ENCODE measurements at regions not wholly inside any gene's neighbourhood (a gene's known extent, or its start where the extent isn't known, plus 50 kb on each side); places are given as distances from the start of the nearest gene placed in this dataset.

DNA sequence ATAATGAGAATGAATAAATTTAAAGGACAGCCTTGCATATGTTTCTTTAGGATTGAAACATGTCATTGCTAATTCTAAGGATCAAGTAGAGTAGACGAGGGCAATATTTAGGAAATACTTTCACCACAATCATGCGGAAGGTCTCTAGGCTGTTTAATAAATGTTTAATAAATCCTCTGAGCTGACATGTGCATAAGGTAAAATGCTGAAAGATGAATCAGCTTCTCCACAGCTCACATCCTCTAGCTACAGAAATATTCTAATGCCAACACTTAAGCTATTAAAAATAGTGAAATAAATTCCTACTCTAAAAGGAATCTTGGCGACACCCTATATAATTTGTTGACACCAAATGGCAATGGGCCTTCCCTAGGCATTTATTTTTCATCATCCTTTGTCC, 407.3 kb downstream of the TBL1XR1 start:
- Histone ChIP-seq H3K4me1 (ENCODE audit: control insufficient read depth in 1 of 2, insufficient read depth in 2 of 2, low read length in 2 of 2) (peaks cover 0 to 3% of the 10 kb centered on the region in 2 donors), H3K36me3 (ENCODE audit: control insufficient read depth in 1 of 2, insufficient read depth in 2 of 2, low read length in 2 of 2) (no peaks in the 10 kb centered on the region), H3K4me3 (ENCODE audit: low read depth in 1 of 2, low read length in 2 of 2) (no peak overlapping the region), H3K9me3 (ENCODE audit: control insufficient read depth in 1 of 2, low read length in 2 of 2) (no peaks in the 10 kb centered on the region), H3K27me3 (ENCODE audit: low read depth, low read length) (no peaks in the 10 kb centered on the region), H3K27ac (ENCODE audit: low read length) (no peak overlapping the region)

DNA sequence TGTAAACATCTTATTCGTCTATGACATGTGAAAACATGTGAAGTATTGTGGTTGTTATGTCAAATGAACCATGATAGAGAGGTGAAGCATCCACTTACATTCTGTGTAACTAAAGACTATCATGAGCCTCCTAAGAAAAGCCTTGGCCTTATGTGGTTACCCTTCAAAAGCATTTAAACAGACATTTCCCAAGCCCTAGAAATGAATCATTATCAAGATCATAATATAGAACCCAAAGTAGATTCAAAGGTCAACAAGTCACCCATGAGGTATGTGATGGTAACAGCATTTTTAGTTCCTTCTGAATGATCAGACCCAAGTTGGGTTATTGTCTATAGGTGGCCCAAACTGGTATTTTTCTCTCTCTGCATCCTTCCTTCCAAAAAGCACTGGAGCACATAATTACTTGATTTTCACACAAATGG, 408.0 kb downstream of the TBL1XR1 start:
- Histone ChIP-seq H3K36me3 (ENCODE audit: control insufficient read depth in 1 of 2, insufficient read depth in 2 of 2, low read length in 2 of 2) (no peaks in the 10 kb centered on the region), H3K27me3 (ENCODE audit: low read depth, low read length) (no peaks in the 10 kb centered on the region), H3K27ac (ENCODE audit: low read length) (no peak overlapping the region), H3K4me3 (ENCODE audit: low read depth in 1 of 2, low read length in 2 of 2) (no peak overlapping the region), H3K4me1 (ENCODE audit: control insufficient read depth in 1 of 2, insufficient read depth in 2 of 2, low read length in 2 of 2) (peaks cover 0 to 3% of the 10 kb centered on the region in 2 donors), H3K9me3 (ENCODE audit: control insufficient read depth in 1 of 2, low read length in 2 of 2) (no peaks in the 10 kb centered on the region)

DNA sequence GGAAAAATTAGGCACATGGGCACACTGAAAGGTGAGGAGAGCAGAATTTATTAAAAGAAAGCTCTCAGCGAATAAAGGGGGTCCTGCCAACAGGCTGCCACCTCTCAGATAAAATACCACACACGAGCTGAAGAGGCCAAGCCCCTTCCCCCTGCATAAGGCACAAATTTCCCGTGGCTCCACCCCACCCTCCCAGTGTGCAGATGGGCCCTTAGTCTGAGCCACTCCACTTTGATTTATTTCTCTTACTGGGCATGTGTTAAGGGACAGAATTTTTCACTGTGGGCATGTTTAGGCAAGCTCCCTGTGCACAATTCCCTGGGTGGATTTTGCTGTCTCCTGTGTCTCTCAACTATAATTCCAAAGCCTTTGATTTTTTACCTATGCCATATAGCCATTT, 409.8 kb downstream of the TBL1XR1 start:
- H3K9me3 ChIP-seq (ENCODE audit: control insufficient read depth in 1 of 2, low read length in 2 of 2): no peaks in the 10 kb centered on the region
- H3K27me3 ChIP-seq (ENCODE audit: low read depth, low read length): no peaks in the 10 kb centered on the region
- H3K4me1 ChIP-seq (ENCODE audit: control insufficient read depth in 1 of 2, insufficient read depth in 2 of 2, low read length in 2 of 2): peaks cover 0 to 3% of the 10 kb centered on the region in 2 donors
- no peak overlapping the region for H3K4me3 ChIP-seq (ENCODE audit: low read depth in 1 of 2, low read length in 2 of 2)
- no peaks in the 10 kb centered on the region for H3K36me3 ChIP-seq (ENCODE audit: control insufficient read depth in 1 of 2, insufficient read depth in 2 of 2, low read length in 2 of 2)
- H3K27ac ChIP-seq (ENCODE audit: low read length): peak overlapping the region; percentile 5

DNA sequence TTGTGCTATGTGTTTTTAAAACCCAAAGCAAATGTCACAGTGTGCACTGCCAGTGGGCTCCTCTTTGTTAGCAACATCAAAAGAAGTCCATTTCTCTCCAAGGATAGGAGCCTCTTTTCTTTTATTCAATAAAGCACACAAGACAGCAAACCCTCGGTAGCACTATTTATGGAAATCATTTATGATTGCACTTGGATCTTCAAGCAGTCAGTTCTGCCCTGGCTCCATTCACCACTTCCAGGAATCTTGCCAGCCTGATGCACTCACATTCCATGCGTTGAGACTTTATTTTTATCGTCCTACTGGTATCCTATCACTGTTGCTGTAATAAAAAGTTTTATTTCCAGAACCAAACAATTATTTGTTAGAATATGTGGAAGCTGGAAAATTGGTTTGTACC, 412.1 kb downstream of the TBL1XR1 start:
- Histone ChIP-seq H3K27me3 (ENCODE audit: low read depth, low read length) (no peaks in the 10 kb centered on the region), H3K4me1 (ENCODE audit: control insufficient read depth in 1 of 2, insufficient read depth in 2 of 2, low read length in 2 of 2) (peaks cover 0 to 3% of the 10 kb centered on the region in 2 donors), H3K9me3 (ENCODE audit: control insufficient read depth in 1 of 2, low read length in 2 of 2) (no peaks in the 10 kb centered on the region), H3K4me3 (ENCODE audit: low read depth in 1 of 2, low read length in 2 of 2) (no peak overlapping the region), H3K27ac (ENCODE audit: low read length) (peak overlapping the region; percentile 52), H3K36me3 (ENCODE audit: control insufficient read depth in 1 of 2, insufficient read depth in 2 of 2, low read length in 2 of 2) (no peaks in the 10 kb centered on the region)

DNA sequence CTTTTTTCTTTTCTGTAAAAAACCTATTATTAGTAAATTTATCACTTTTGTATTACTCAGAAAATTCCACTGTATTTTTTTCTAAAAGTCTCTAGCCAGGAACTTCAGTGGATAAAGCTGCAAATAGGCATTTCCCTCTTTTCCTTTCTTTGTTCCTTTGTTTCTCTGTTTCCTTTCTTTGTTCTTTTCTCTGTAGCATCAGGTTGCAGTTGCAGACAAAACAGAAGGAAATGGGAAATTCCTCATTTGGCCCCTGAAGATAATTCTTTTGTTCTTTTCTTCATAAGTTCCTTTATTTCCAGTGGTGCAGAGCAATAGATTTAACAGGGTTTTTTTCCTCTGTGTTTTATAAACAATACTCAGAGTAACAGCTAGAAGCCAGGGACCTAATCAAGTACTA, 416.5 kb downstream of the TBL1XR1 start:
- no peaks in the 10 kb centered on the region for H3K36me3 ChIP-seq (ENCODE audit: control insufficient read depth in 1 of 2, insufficient read depth in 2 of 2, low read length in 2 of 2)
- no peak overlapping the region for H3K4me3 ChIP-seq (ENCODE audit: low read depth in 1 of 2, low read length in 2 of 2)
- H3K9me3 ChIP-seq (ENCODE audit: control insufficient read depth in 1 of 2, low read length in 2 of 2): no peaks in the 10 kb centered on the region
- H3K4me1 ChIP-seq (ENCODE audit: control insufficient read depth in 1 of 2, insufficient read depth in 2 of 2, low read length in 2 of 2): peaks cover 0 to 3% of the 10 kb centered on the region in 2 donors
- H3K27ac ChIP-seq (ENCODE audit: low read length): no peak overlapping the region
- no peaks in the 10 kb centered on the region for H3K27me3 ChIP-seq (ENCODE audit: low read depth, low read length)

DNA sequence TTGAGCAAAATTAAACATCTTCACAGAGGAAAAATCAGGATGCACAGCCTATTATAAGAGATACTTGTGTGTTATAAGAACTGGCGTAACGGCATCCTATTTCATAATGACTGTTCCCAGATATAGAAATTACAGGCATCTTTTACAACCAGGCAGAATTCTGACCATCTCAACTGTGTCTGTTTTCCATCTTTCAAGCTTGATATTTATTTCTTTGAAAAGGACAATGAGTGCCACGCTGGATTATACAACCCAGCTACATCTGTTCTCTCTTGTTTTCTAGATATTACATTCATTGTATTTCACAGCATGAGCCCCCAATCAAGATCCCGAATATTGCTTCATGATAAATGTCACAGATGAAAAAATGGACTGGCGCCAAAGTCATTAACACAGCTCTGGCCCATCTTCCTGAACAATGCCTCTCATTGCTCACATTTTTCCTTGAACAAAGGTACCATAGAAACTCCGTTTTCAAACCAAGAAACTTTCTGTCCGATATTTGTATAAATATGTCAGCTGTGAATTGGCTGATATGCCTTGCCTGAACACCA, 420.6 kb downstream of the TBL1XR1 start:
- Histone ChIP-seq H3K4me3 (ENCODE audit: low read depth in 1 of 2, low read length in 2 of 2) (no peak overlapping the region), H3K4me1 (ENCODE audit: control insufficient read depth in 1 of 2, insufficient read depth in 2 of 2, low read length in 2 of 2) (no peaks in the 10 kb centered on the region), H3K27ac (ENCODE audit: low read length) (no peak overlapping the region), H3K36me3 (ENCODE audit: control insufficient read depth in 1 of 2, insufficient read depth in 2 of 2, low read length in 2 of 2) (no peaks in the 10 kb centered on the region), H3K9me3 (ENCODE audit: control insufficient read depth in 1 of 2, low read length in 2 of 2) (peaks cover 0 to 7% of the 10 kb centered on the region in 2 donors), H3K27me3 (ENCODE audit: low read depth, low read length) (no peaks in the 10 kb centered on the region)

DNA sequence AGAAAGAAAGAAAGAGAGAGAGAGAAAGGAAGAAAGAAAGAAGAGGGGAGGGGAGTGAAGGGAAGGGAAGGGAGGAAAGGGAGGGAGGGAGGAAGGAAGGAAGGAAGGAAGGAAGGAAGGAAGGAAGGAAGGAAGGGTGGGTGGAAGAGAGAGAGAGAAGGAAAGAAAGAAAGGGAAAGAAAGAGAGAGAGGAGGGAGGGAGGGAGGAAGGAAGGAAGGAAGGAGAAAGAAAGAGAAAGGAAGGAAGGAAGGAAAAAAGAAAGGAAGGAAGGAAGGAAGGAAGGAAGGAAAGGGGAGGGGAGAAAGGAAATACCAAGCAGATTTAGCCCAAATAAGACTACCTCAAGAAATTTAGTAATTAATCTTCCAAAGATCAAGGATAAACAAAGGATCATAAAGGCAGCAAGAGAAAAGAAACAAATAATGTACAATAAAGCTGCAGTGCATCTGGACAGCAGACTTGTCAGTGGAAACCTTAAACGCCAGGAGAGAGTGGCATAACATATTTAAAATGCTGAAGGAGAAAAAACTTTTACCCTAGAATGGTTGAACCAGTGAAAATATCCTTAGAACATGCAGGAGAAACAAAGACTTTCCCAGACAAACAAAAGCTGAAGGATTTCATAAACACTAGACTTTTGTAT, 427.6 kb downstream of the TBL1XR1 start:
- H3K36me3 ChIP-seq (ENCODE audit: control insufficient read depth in 1 of 2, insufficient read depth in 2 of 2, low read length in 2 of 2): no peaks in the 10 kb centered on the region
- no peaks in the 10 kb centered on the region for H3K4me1 ChIP-seq (ENCODE audit: control insufficient read depth in 1 of 2, insufficient read depth in 2 of 2, low read length in 2 of 2)
- H3K27ac ChIP-seq (ENCODE audit: low read length): no peak overlapping the region
- H3K27me3 ChIP-seq (ENCODE audit: low read depth, low read length): no peaks in the 10 kb centered on the region
- peaks cover 0 to 7% of the 10 kb centered on the region in 2 donors for H3K9me3 ChIP-seq (ENCODE audit: control insufficient read depth in 1 of 2, low read length in 2 of 2)
- H3K4me3 ChIP-seq (ENCODE audit: low read depth in 1 of 2, low read length in 2 of 2): no peak overlapping the region

DNA sequence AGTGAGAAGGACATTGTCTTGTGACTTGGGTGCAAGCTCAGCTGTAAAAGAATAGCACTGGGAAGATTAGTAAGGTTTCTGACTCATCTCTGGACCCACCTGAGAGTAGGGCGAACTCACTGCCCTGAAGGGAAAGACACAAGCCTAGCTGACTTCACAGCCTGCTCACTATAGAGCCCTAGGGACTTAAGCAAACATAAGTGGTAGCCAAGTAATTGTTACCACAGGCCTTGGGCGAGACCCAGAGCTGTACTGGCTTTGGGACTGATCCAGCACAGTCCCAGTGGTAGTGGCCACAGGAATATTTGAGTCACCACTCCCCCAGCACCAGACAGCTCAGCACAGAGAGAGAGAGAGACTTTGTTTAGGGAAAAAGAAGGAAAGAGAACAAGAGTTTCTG, 429.9 kb downstream of the TBL1XR1 start:
- Histone ChIP-seq H3K36me3 (ENCODE audit: control insufficient read depth in 1 of 2, insufficient read depth in 2 of 2, low read length in 2 of 2) (no peaks in the 10 kb centered on the region), H3K4me3 (ENCODE audit: low read depth in 1 of 2, low read length in 2 of 2) (no peak overlapping the region), H3K27ac (ENCODE audit: low read length) (no peak overlapping the region), H3K9me3 (ENCODE audit: control insufficient read depth in 1 of 2, low read length in 2 of 2) (no peaks in the 10 kb centered on the region), H3K4me1 (ENCODE audit: control insufficient read depth in 1 of 2, insufficient read depth in 2 of 2, low read length in 2 of 2) (no peaks in the 10 kb centered on the region), H3K27me3 (ENCODE audit: low read depth, low read length) (no peaks in the 10 kb centered on the region)

DNA sequence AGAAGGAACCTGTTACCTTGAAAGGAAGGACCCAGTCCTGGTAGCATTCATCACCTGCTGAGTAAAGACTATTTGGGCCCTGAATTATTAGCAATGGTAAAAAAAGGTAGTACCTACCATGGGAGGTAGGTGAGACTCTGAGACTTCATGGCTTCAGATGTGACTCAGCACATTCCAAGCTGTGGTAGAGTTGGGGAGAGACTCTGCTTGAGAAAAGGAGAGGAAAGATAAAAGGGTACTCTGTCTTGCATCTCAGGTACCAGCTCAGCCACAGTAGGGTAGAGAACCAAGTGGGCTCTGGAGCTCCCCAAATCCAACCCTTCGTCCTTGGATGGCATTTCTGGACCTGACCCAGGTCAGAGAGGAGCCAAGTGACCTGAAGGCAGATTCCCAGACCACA, 430.4 kb downstream of the TBL1XR1 start:
- Histone ChIP-seq H3K36me3 (ENCODE audit: control insufficient read depth in 1 of 2, insufficient read depth in 2 of 2, low read length in 2 of 2) (no peaks in the 10 kb centered on the region), H3K4me3 (ENCODE audit: low read depth in 1 of 2, low read length in 2 of 2) (no peak overlapping the region), H3K27ac (ENCODE audit: low read length) (no peak overlapping the region), H3K27me3 (ENCODE audit: low read depth, low read length) (no peaks in the 10 kb centered on the region), H3K9me3 (ENCODE audit: control insufficient read depth in 1 of 2, low read length in 2 of 2) (no peaks in the 10 kb centered on the region), H3K4me1 (ENCODE audit: control insufficient read depth in 1 of 2, insufficient read depth in 2 of 2, low read length in 2 of 2) (no peaks in the 10 kb centered on the region)

DNA sequence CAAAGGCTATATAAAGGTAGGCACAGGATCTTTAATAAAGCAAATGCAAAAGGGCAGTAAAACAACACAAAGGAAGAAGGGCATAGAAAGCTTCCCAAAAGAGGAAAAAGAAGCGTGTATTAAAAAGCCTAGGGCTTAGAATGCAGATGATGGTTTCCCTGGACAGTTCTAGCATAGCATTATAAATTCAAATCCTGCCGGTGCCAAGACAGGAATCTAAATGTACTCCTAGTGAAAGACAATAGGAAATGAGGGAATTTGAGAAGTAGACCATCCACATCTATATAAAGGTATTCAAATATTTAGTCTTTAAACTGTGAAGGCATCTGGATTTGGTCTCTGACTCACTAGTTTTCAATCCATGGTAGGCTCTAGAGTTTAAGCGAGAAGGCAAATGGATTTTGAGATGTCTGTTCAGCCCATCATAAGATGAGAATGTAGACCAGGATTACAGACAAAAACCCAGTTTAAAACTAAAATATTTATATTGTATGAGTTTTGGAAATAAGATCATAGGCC, 431.8 kb downstream of the TBL1XR1 start:
- H3K27ac ChIP-seq (ENCODE audit: low read length): no peak overlapping the region
- H3K27me3 ChIP-seq (ENCODE audit: low read depth, low read length): no peaks in the 10 kb centered on the region
- no peak overlapping the region for H3K4me3 ChIP-seq (ENCODE audit: low read depth in 1 of 2, low read length in 2 of 2)
- H3K36me3 ChIP-seq (ENCODE audit: control insufficient read depth in 1 of 2, insufficient read depth in 2 of 2, low read length in 2 of 2): no peaks in the 10 kb centered on the region
- H3K4me1 ChIP-seq (ENCODE audit: control insufficient read depth in 1 of 2, insufficient read depth in 2 of 2, low read length in 2 of 2): no peaks in the 10 kb centered on the region
- H3K9me3 ChIP-seq (ENCODE audit: control insufficient read depth in 1 of 2, low read length in 2 of 2): no peaks in the 10 kb centered on the region

DNA sequence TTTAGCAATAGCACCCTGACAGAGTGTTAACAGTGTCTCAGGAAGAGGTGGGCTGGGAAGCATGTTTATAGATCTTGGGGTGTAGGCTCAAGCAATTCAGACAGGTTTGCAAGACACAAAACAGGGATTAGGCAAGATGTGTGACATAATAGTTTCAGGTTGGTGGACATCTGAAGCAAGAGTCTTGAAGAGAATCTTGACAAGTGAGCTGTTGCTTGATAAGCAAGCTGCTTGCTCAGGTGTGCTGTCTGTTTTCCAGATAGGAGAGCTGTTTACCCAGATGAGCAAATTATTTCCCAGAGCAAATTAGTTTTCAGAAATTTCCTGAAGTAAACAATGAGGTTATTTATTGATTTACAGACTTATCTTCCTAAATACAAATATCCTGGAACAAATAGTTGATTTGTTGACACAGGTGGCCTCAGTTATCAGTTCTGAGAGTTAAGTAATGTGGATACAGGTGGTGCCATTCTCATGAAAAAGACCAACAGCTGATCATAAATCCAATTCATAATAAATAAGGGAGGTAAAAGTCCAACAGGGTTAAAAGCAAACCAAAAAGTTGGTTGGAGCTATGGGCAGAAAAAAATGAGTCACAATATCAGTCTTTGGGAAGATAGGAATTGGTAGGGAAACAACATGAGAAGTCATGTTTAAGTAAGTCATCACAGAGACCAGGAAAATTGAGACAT, 437.3 kb downstream of the TBL1XR1 start:
- no peak overlapping the region for H3K27ac ChIP-seq (ENCODE audit: low read length)

More for the DNA sequence above, 437.3 kb downstream of the TBL1XR1 start:
- H3K36me3 ChIP-seq (ENCODE audit: control insufficient read depth in 1 of 2, insufficient read depth in 2 of 2, low read length in 2 of 2): no peaks in the 10 kb centered on the region
- no peaks in the 10 kb centered on the region for H3K9me3 ChIP-seq (ENCODE audit: control insufficient read depth in 1 of 2, low read length in 2 of 2)
- no peak overlapping the region for H3K4me3 ChIP-seq (ENCODE audit: low read depth in 1 of 2, low read length in 2 of 2)
- H3K27me3 ChIP-seq (ENCODE audit: low read depth, low read length): no peaks in the 10 kb centered on the region
- no peaks in the 10 kb centered on the region for H3K4me1 ChIP-seq (ENCODE audit: control insufficient read depth in 1 of 2, insufficient read depth in 2 of 2, low read length in 2 of 2)

All from muscle layer of duodenum (tissue), 2 donors.